ENCODE measurements at regions not wholly inside any gene's neighbourhood (a gene's known extent, or its start where the extent isn't known, plus 50 kb on each side); places are given as distances from the start of the nearest gene placed in this dataset.
A peak's percentile ranks its signal among the peaks of the same experiment; 100 is the strongest.

GRCh38 chr4:38539501-38539900 is 124.5 kb upstream of the KLF3 start:
- no peak for DNase-seq (ENCODE audit: low read depth)

GRCh38 chr4:38547052-38547451 is 116.9 kb upstream of the KLF3 start:
- no peak for DNase-seq (ENCODE audit: low read depth)

DNA sequence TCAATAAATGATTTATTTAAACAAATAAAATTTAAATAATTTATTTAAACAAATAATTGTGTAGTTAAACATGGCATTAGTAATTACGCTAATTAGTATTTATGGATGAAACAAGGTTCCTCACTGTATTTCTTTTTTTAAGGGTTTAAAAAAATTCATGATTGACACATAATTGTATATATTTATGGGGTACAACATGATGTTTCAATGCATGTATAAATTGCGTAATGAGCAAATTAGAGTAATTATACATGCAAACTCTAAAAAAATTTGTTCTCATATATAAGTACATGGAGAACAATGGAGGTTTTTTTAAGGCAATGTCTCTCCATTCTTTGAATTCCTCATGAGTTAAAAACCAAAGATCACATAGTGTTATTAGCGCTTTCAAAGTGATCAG is 115.7 kb upstream of the KLF3 start:
- DNase-seq (ENCODE audit: low read depth): no peak

DNA sequence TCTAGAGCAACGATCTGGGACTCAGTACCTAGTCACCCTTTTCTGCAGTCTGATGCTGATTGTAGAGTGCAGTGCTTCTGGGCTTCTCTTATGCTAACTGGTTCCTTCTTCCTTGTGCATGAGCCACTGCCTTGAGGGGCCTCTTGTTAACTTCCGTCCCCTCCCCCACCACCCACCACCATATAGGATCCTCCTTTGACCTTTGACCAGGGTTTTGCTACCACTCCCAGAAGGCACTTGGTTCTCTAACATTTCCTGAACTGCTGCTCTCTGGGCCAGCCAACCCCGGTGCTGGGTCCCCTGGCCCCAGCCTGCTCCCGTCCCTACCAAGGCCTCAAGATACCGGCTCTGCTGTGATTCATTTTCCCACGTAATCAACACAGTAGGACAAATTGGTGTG is 104.6 kb upstream of the KLF3 start:
- no peak for DNase-seq (ENCODE audit: low read depth)

DNA sequence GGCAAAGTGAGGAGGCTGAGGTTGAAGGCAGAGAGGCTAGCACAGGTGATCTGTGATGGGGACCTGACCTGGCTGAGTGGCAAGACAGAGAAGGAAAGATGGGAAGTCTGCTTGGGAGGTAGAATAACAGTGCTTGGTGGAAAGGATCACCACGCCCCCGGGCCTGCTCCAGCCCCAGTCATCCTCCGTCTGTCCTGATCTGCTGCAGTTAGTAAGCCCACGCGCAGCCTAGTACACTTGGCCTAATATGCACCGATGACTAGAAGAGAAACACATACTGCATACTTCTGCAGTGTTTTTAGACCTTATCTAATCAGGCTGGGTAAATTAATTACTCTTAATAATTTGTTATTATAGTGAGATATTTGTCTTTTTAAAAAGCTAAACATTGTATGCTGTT is 103.7 kb upstream of the KLF3 start:
- no peak for DNase-seq (ENCODE audit: low read depth)

DNA sequence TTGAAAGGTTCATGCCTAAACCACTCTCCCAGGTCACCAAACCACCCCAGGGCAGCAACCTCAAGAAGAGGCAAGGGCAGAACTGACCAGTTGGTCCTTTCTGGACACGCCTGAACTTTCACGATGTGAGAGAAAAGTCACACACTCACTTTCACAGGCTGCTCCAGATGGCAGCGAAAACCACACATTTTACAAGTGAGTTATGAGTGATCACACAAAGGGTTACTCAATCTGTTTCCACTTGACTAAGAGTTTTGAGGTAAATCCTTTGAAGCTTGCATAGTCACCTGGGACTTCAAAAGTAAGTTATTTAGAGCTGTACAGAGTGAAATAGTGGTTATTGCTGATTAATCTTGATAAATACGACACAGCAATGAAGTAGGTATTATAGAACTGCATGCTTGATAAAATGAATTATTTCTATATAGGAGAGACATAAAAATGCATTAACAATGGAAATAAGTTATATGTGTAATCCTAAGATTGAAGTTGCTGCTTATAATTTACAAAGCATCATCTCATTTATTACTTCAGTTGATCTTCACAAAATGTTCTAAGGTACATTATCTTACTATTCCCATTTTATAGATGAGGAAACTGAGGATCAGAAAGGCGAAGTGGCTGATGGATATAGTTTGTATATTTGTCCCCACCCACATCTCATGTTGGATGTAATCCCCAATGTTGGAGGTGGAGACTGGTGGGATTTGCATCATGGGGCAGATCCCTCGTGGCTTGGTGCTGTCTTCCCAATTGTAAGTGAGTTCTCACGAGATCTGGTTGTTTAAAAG is 103.0 kb upstream of the KLF3 start:
- DNase-seq (ENCODE audit: low read depth): no peak

- DNase-seq (ENCODE audit: low read depth): peak; percentile 52
Observed at GRCh38 chr4:38562751-38563198, 101.2 kb upstream of the KLF3 start.

DNA sequence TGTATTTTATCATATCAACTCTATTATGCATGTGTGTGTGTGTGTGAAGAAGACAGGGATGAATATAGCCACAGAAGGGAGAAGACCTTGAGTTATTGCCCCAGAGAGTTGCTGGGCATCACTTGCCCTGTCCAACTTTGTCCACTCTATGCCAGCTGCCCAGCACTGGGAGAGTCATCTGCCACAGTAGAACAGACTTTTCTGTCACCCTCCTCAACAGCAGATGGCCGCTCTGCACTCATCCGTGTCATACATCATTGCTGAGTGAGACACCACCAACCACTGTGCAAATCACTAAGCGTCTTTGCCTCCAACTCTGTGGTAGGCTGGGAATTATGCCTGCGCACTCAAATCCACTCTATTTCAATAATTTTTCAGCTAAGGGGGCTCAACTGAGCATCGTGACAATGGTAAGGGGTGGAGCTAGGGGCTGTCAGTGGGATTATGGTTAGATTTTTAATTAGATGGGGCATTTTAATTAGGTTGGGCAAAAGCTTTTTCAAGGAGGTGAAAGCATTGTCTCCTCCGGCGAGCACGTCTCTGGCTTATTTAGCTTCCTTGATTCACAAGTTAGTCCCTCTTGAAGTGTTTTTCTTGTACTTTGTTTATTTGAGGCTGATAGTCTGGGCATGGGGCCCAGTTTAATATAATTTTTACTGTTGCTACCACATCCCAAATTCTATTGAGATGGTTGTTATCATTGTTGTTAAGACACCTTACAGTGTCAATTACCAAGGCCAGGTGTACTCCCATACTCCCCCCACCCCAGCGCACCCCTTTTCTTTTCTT is 100.1 kb upstream of the KLF3 start:
- no peak for DNase-seq (ENCODE audit: low read depth)

- DNase-seq (ENCODE audit: low read depth): no peak
Observed at GRCh38 chr4:38565271-38566199, 98.5 kb upstream of the KLF3 start.

DNA sequence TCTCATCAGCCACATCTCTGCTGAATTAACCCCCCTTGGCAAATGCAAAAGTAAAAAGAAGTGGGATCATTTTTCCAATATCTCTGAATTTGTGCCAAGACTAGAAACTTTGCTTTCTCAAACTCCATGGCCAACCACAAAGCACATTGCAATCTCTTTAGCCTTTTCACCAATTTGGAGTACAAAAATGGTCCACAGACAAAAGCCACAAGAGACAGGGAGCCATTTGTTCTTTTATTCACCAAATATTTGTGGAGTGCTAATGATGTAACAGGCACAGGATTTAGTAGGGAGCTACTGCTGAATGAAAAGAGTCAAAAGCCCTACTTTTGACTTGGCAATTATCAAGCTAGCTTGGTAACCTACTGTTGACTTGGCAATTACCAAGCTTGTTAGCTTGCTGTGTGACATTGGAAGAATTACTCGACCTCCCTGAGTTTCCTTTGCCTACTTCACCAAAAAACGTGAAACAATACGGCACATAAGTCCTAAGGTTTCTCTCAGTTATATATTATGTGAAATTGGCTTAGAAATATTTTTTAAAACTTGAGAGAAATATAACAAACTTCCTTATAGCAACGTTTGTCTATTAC is 97.1 kb upstream of the KLF3 start:
- no peak for DNase-seq (ENCODE audit: low read depth)

DNA sequence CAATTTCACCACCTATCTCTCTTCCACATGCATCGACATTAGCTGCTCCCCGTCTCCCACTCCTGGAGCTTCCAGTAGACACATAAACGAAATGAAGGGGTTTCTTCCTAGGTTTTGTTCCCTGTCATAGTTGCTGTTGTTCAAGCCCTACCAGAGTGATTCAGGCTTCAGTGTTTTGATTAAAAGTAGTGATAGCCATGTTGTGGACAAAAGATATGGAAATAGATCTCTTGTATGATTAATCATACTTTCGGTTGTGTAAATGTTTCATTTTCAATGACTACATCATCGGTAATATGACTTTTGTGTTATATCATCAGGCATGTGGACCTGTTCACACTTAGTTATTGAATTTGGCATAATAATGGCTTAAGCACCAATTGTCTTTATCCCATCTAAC is 96.5 kb upstream of the KLF3 start:
- no peak for DNase-seq (ENCODE audit: low read depth)

DNA sequence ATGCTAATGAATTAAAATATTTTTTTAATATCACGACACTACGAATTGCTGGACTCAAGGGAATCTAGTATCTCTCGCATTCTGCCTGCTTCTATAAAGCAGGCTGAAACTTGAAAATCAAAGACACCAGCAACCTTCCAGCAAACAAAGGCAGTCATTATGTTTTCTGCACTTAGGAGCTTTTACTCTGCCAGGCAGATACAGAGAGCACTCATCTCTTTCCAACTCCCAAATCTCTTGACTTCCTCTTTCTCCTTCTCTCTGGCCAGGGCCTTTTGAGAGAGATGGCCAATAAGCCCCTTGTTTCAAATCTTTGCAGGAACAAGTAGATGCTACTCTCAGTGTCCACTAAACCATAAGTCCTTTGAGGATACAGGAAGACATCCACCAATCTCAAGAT is 95.2 kb upstream of the KLF3 start:
- no peak for DNase-seq (ENCODE audit: low read depth)

- DNase-seq (ENCODE audit: low read depth): no peak
Observed at GRCh38 chr4:38570647-38571276, 93.2 kb upstream of the KLF3 start.

- DNase-seq (ENCODE audit: low read depth): no peak
Observed at GRCh38 chr4:38572793-38573192, 91.2 kb upstream of the KLF3 start.

DNA sequence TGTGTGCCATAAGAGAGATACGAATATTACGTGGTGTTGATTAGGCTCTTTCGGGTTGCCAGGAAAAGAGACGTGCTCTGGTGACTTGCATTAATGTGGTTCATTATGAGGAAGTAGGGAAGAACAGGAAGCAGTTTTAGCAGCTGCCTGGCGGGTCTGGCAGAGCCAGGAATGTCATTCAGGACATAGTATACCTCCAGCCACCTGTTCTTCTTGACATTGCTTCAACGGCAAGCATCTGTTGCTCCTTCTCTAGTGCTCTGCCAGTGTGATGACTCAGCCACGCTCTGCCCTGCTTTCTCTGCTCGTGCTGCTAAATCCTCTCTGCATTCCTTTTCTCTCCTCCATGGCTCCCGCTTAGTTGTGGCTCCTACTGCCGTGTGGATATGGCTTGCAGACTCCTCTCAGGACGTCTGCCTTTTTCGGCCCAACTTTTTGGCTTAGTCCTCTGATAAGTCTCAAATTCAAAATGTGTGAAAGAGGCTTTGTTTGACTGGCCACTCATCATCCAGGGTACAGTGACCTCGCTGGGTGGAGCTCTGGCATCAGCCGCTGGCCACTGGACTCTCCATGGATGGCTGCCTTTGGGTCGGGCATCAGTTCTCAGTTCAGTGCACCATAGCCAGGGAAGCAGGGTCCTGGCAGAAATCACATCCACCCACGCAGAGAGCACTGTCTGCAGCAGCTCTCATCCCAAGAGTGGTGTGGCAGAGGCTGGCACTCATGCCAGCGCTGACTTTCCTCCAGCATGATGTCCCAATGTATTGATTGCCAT is 89.3 kb upstream of the KLF3 start:
- no peak for DNase-seq (ENCODE audit: low read depth)

DNA sequence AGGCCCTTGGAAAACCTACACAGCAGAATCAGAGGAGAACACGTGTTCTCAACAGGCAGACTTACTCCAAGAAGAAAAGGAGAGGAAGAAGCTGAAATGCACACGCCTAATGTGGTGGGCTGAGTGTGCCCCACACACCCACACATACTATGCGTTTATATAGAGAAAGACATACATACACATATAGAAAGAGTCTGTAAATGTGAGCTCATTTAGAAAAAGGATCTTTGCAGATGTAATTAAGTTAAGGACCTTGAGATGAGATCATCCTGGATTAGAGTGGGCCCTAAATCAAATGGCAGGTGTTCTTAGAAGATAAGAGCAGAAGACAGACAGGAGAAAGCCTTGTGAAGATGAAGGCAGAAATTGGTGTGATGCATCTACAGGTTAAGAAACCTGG is 87.2 kb upstream of the KLF3 start:
- no peak for DNase-seq (ENCODE audit: low read depth)

DNA sequence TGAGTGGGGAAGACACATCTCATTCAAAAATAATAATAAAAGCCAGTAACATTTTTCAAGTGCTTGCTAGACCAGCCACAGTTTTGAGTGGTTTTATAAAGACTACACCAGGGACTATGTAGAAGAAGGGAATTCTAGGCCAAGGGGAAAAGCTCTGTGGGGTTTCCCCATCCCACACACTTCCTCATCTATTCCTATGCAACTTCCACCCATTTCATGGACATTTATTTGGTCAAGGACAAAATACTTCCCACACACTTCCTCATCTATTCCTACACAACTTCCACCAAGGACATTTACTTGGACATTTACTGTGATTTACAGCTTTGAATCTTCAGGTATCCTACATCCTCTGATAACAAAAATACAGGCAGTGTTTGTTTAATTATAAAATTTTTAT is 86.5 kb upstream of the KLF3 start:
- DNase-seq (ENCODE audit: low read depth): no peak

DNA sequence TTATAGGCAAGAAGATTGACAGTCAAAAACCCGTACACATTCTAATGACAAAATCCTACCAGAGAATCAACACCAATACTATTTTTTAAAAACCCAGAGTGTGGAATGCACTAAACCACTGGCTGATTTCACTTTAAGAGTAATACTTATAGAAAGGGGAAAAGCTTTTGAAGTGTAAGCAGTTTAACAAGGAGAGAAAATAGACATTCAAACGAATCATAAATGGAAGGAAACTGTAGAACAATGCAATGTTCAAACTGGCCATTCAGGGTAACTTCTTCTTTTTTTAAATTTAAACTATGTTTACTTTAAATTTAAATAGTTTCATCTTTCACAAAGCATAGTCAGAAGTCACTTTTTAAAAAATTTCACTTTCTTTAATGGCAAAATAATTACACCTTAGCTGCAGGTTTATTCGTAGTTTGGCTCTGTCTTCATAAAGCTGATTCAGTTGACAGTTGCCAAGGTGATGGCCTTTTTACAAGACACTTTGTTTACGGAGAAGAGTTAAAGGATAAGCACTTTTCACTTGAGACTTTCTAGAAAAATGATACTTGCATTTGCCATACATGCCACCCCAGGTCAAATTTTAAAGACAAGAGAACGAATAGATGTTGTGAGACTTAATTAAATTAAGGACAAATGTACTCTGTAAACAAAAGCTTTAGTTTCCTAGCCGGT is 82.4 kb upstream of the KLF3 start:
- DNase-seq (ENCODE audit: low read depth): no peak

DNA sequence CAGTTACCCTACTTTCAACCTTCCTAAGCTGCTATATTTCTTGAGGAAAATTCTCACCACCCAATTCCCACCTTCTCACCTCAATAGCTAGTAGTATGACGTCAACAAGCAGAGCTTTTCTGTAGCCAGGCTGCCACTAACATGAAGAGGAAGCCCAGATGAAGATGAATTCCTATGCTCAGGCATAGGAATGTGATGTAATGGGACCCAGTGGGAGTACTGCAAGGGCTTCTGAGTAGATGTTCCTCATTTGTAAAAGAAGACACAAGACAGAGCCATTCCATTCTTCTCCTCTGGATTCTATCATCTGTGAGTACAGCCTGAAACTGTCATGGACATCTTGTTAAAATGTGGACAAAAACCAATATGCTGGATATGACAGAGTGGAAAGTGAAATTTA is 81.6 kb upstream of the KLF3 start:
- no peak for DNase-seq (ENCODE audit: low read depth)
